NCI-H1048 (cell line): ENCODE measurements at regions not wholly inside any gene's neighbourhood (a gene's known extent, or its start where the extent isn't known, plus 50 kb on each side); places are given as distances from the start of the nearest gene placed in this dataset.

Experiments used
- DNase-seq: peaks from one replicate; lab custom pipeline; 2025; lab: John Stamatoyannopoulos, UW

- no peak for DNase-seq
These were observed 97.6 kb upstream of the GAP43 start for GRCh38 chr3:115525731-115526130.

- no peak for DNase-seq
These were observed 90.1 kb upstream of the GAP43 start for GRCh38 chr3:115533218-115533617.

GRCh38 chr3:115536171-115536570 is 87.1 kb upstream of the GAP43 start:
- DNase-seq = no peak

- no peak for DNase-seq
These were observed 85.6 kb upstream of the GAP43 start for GRCh38 chr3:115537669-115538068.

GRCh38 chr3:115547207-115547606 is 76.1 kb upstream of the GAP43 start:
- DNase-seq = no peak

GRCh38 chr3:115548611-115549010 is 74.7 kb upstream of the GAP43 start:
- no peak for DNase-seq

- no peak for DNase-seq
These were observed 74.2 kb upstream of the GAP43 start for GRCh38 chr3:115549071-115549470.

GRCh38 chr3:115550285-115550761 is 73.0 kb upstream of the GAP43 start:
- DNase-seq = no peak

GRCh38 chr3:115551016-115551415 is 72.3 kb upstream of the GAP43 start:
- DNase-seq = no peak

GRCh38 chr3:115552007-115552406 is 71.3 kb upstream of the GAP43 start:
- DNase-seq = no peak

- DNase-seq = no peak
These were observed 69.4 kb upstream of the GAP43 start for GRCh38 chr3:115553796-115554486.

- no peak for DNase-seq
These were observed 68.9 kb upstream of the GAP43 start for GRCh38 chr3:115554487-115554807.

GRCh38 chr3:115562636-115563267 is 60.6 kb upstream of the GAP43 start:
- no peak for DNase-seq

GRCh38 chr3:115563984-115564383 is 59.3 kb upstream of the GAP43 start:
- DNase-seq = no peak

- DNase-seq = no peak
These were observed 51.9 kb upstream of the GAP43 start for GRCh38 chr3:115571413-115571812.
